ENCODE measurements at regions not wholly inside any gene's neighbourhood (a gene's known extent, or its start where the extent isn't known, plus 50 kb on each side); places are given as distances from the start of the nearest gene placed in this dataset.

DNA sequence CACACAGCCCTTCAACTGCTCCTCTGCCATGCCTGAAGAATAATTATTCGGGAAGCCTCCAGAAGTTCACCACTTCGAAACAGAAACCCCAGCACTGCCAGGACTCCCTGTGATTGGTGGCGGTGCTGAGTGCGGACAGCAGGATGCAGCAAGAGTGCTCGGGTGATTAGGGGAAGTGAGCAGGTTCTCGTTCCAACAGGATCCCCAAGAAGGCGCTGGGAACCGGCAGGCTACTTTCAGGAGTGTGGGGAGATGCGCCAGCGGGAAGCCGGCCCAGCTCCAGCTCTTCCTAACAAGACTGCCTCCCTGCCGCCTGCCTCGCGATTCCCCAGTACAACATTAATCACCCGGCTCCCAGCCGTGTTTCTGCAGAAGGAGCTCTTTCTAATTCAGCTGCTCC lies 630.2 kb downstream of the BRD1 start:
- in situ Hi-C loops (cut with MboI; ENCODE audit: low sequenced_read_pairs) (no loop called here), intact Hi-C loops (cut with micrococcal nuclease) (no loop called here), dilution Hi-C loops (cut with HindIII; ENCODE audit: low sequenced_read_pairs, unreplicated experiment) (no loop called here)
- Histone ChIP-seq H3K56ac (ENCODE audit: extremely low read depth, insufficient read depth, low read length) (no peak overlapping the region), H3K27ac (ENCODE audit: insufficient read depth, low read length) (no peak overlapping the region), H3K4ac (ENCODE audit: low read depth, low read length) (no peak overlapping the region), H3K23ac (ENCODE audit: low read depth, low read length) (no peak overlapping the region), H3K36me3 (ENCODE audit: control insufficient read depth, insufficient read depth, low read length) (no peaks in the 10 kb centered on the region), H4K91ac (ENCODE audit: insufficient read depth, low read depth, low read length) (no peak overlapping the region), H3K9me1 (ENCODE audit: insufficient read depth, low read length) (no peaks in the 10 kb centered on the region), H3K9me3 (ENCODE audit: control insufficient read depth, insufficient read depth, low read length) (peaks cover 72% of the 10 kb centered on the region), H2AFZ (replicated peaks; ENCODE audit: low read length, poor library complexity) (no peak overlapping the region), H3K4me3 (ENCODE audit: insufficient read depth, low read depth, low read length) (no peak overlapping the region), H2BK5ac (ENCODE audit: low read depth, low read length, poor library complexity, severe bottlenecking) (no peak overlapping the region), H4K20me1 (ENCODE audit: insufficient read depth, low read length) (no peaks in the 10 kb centered on the region), H3K18ac (ENCODE audit: low read depth, low read length) (no peak overlapping the region), H2BK15ac (ENCODE audit: low read depth, low read length) (no peak overlapping the region), H3K4me1 (ENCODE audit: control insufficient read depth, insufficient read depth, low read length) (no peaks in the 10 kb centered on the region), H4K8ac (ENCODE audit: low read depth in 2 of 2, low read length in 2 of 2) (no peak overlapping the region), H3K9ac (ENCODE audit: low read depth, low read length) (no peak overlapping the region), H3K79me1 (ENCODE audit: low read depth in 1 of 2, low read length in 2 of 2) (no peaks in the 10 kb centered on the region), H3K27me3 (ENCODE audit: control insufficient read depth, insufficient read depth, low read length) (no peaks in the 10 kb centered on the region), H2AK5ac (ENCODE audit: low read depth, low read length) (no peak overlapping the region), H2BK20ac (ENCODE audit: low read depth, low read length) (no peak overlapping the region), H3K14ac (replicated peaks; ENCODE audit: low read depth, low read length) (no peak overlapping the region), H2BK120ac (ENCODE audit: low read depth, low read length) (no peak overlapping the region), H3K4me2 (ENCODE audit: low read depth, low read length) (no peak overlapping the region), H2AK9ac (replicated peaks; ENCODE audit: low read depth, low read length, poor library complexity) (no peak overlapping the region), H4K5ac (ENCODE audit: low read depth, low read length) (no peak overlapping the region)
- no CpG with 5 or more reads among the region's 16 CpGs for WGBS, 2 experiments (ENCODE audit: extremely low coverage in 2 of 2, insufficient read length in 1 of 2)
- BruUV-seq (replicated peaks), result no TSS peak
- TF ChIP-seq RAD21 (IDR thresholded peaks at IDR 0.05; ENCODE audit: low read length) (no peak), MAFK (IDR thresholded peaks at IDR 0.05; ENCODE audit: low read depth, low read length) (no peak)
- TF ChIP-seq, protein P1, sequence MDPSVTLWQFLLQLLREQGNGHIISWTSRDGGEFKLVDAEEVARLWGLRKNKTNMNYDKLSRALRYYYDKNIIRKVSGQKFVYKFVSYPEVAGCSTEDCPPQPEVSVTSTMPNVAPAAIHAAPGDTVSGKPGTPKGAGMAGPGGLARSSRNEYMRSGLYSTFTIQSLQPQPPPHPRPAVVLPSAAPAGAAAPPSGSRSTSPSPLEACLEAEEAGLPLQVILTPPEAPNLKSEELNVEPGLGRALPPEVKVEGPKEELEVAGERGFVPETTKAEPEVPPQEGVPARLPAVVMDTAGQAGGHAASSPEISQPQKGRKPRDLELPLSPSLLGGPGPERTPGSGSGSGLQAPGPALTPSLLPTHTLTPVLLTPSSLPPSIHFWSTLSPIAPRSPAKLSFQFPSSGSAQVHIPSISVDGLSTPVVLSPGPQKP (IDR thresholded peaks at IDR 0.05; ENCODE audit: borderline replicate concordance, low read depth, low read length), result no peak
- POLR2A ChIA-PET (ENCODE audit: unreplicated experiment), result no interaction called here
- ATAC-seq (ENCODE audit: low read depth), result no peak
- CTCF ChIA-PET, result no interaction called here
- DNase-seq, result no peak

Measured in IMR-90 (cell line).